Neural cell (in vitro differentiated cells): ENCODE measurements at regions not wholly inside any gene's neighbourhood (a gene's known extent, or its start where the extent isn't known, plus 50 kb on each side); places are given as distances from the start of the nearest gene placed in this dataset.

Experiments used
- CTCF ChIP-seq: fragments of 450-650 bp; IDR thresholded peaks from 2 replicates; pipeline ENCODE4 v1.5.1; 2014; ENCODE audit warnings: antibody characterized with exemption, mild to moderate bottlenecking, moderate library complexity; ENCODE audit not compliant: poor library complexity, severe bottlenecking
- EZH2 ChIP-seq: fragments of 200-600, 300-800 bp; shearing (Covaris generic), sonication (generic); IDR thresholded peaks from 2 replicates; pipeline ENCODE4 v1.6.1; 2014; ENCODE audit warnings: antibody characterized with exemption, low read length, borderline replicate concordance, mild to moderate bottlenecking; ENCODE audit not compliant: insufficient read depth, poor library complexity, severe bottlenecking
- MXI1 ChIP-seq: fragments of 450-650 bp; conservative IDR thresholded peaks from 2 replicates; pipeline ENCODE4 v1.6.1; 2014; ENCODE audit warnings: antibody characterized with exemption, mild to moderate bottlenecking; ENCODE audit not compliant: poor library complexity, severe bottlenecking
- POLR2AphosphoS5 ChIP-seq: IDR thresholded peaks from 2 replicates; pipeline ENCODE4 v1.6.1; 2012
- RAD21 ChIP-seq: fragments of 450-650 bp; conservative IDR thresholded peaks from 2 replicates; pipeline ENCODE4 v1.6.1; 2014; ENCODE audit warnings: antibody characterized with exemption, mild to moderate bottlenecking, moderate library complexity
- REST ChIP-seq: IDR thresholded peaks from 2 replicates; pipeline ENCODE4 v1.6.1; 2012; ENCODE audit warnings: borderline replicate concordance

GRCh38 chr18:38198526-38198925 lies 632.9 kb upstream of the CELF4 start:
- TF ChIP-seq CTCF (no peak), EZH2 (no peak), POLR2AphosphoS5 (no peak), MXI1 (no peak), REST (no peak), RAD21 (no peak)
